ENCODE measurements at regions not wholly inside any gene's neighbourhood (a gene's known extent, or its start where the extent isn't known, plus 50 kb on each side); places are given as distances from the start of the nearest gene placed in this dataset.

DNA sequence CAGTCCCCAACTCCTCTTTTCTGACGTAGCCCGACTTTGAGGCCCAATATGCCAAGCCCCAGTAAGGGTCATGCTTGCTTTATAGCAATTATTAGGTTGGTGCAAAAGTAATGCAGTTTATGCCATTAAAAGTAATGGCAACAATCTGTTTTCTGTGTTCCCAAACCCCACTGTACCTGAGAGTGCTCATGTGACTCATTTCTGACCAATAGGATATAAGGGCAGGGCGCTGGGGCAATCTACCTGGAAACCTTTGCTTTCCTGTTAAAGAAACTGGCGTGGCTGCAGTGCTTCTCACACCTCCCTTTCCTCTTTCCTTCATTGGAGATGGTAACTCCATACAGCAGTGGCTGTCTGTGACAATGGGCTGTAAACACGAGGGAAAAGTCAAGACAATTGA lies 78.9 kb upstream of the MPPED2 start:
- no peak for DNase-seq (ENCODE audit: low read depth)
- no peak overlapping the region for H3K4me3 ChIP-seq (ENCODE audit: low read depth, low read length)

DNA sequence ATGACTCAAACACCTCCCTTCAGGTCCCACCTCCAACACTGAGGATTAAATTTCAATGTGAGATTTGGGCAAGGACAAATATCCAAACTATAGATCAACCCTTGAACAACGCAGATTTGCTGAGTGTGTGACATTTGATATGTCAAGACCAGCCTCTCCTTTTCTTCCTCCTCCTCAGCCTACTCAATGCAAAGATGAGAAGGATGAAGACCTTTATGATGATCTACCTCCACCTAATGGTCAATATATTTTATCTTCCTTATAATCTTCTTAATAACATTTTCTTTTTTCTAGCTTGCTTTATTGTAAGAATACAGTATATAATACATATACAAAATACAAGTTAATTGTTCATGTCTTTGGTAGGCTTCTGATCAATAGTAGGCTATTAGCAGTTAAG lies 67.5 kb upstream of the MPPED2 start:
- DNase-seq (ENCODE audit: low read depth): no peak
- no peak overlapping the region for H3K4me3 ChIP-seq (ENCODE audit: low read depth, low read length)

GRCh38 chr11:30652801-30653200 lies 66.6 kb upstream of the MPPED2 start:
- no peak overlapping the region for H3K4me3 ChIP-seq (ENCODE audit: low read depth, low read length)
- DNase-seq (ENCODE audit: low read depth): no peak

DNA sequence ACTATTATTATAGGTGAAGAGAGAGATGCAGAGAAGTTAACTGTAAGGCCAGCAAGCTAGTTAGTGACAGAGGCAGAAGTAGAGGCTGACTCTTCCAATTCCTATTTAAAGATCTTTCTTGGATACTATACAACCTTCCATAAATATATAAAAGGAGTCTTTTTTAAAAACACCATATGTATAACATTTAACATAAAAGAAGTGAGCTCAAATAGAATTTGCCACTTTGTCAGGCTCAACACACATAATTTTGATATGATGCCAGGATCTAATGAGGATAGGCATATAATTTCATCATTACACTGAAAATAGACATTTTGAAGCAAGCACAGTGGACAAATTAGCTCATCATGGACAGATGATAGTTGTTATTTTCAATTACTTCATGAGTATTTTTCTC lies 64.1 kb upstream of the MPPED2 start:
- H3K4me3 ChIP-seq (ENCODE audit: low read depth, low read length): no peak overlapping the region
- no peak for DNase-seq (ENCODE audit: low read depth)

Data from skeletal muscle cell (primary cell).